Type B pancreatic cell (in vitro differentiated cells): ENCODE measurements at regions not wholly inside any gene's neighbourhood (a gene's known extent, or its start where the extent isn't known, plus 50 kb on each side); places are given as distances from the start of the nearest gene placed in this dataset.

Experiments used
- DNase-seq: peaks from one replicate; pipeline ENCODE4 v3.0.0; 2021; ENCODE audit warnings: mixed read lengths; ENCODE audit not compliant: unreplicated experiment; ENCODE audit errors: extremely low spot score
- H3K27ac Mint-ChIP-seq: 2 replicates; pipeline ENCODE4 v1.8.0; 2021; ENCODE audit warnings: mild to moderate bottlenecking, mixed read lengths
- H3K27me3 Mint-ChIP-seq: 2 replicates; pipeline ENCODE4 v1.8.0; 2021; ENCODE audit warnings: mixed read lengths
- H3K36me3 Mint-ChIP-seq: 2 replicates; pipeline ENCODE4 v1.8.0; 2021; ENCODE audit warnings: mixed read lengths
- H3K4me1 Mint-ChIP-seq: one replicate; pipeline ENCODE4 v1.8.0; 2021; ENCODE audit warnings: mixed read lengths; ENCODE audit not compliant: unreplicated experiment
- H3K4me3 Mint-ChIP-seq: 2 replicates; pipeline ENCODE4 v1.8.0; 2021; ENCODE audit warnings: mild to moderate bottlenecking, mixed read lengths
- H3K9me3 Mint-ChIP-seq: 2 replicates; pipeline ENCODE4 v1.8.0; 2021; ENCODE audit warnings: mixed read lengths
- CTCF ChIP-seq: fragments of 200-600 bp; sonication (generic); conservative IDR thresholded peaks from 2 replicates; pipeline ENCODE4 v1.5.0; 2021; ENCODE audit warnings: antibody characterized with exemption, mild to moderate bottlenecking

GRCh38 chr1:30636621-30637020, 86.8 kb downstream of the MATN1 start:
- no peak overlapping the region for H3K27ac Mint-ChIP-seq
- H3K4me1 Mint-ChIP-seq: peaks cover 24% of the 10 kb centered on the region
- no peak for DNase-seq
- H3K4me3 Mint-ChIP-seq: no peak overlapping the region
- H3K9me3 Mint-ChIP-seq: no peaks in the 10 kb centered on the region
- TF ChIP-seq CTCF: no peak
- H3K36me3 Mint-ChIP-seq: no peaks in the 10 kb centered on the region
- H3K27me3 Mint-ChIP-seq: peaks cover 27% of the 10 kb centered on the region

GRCh38 chr1:30635391-30635975, 87.9 kb downstream of the MATN1 start:
- DNase-seq: no peak
- no peak overlapping the region for H3K27ac Mint-ChIP-seq
- H3K27me3 Mint-ChIP-seq: peaks cover 22% of the 10 kb centered on the region
- H3K4me1 Mint-ChIP-seq: peaks cover 24% of the 10 kb centered on the region
- no peak for TF ChIP-seq CTCF
- H3K4me3 Mint-ChIP-seq: no peak overlapping the region
- no peaks in the 10 kb centered on the region for H3K36me3 Mint-ChIP-seq
- no peaks in the 10 kb centered on the region for H3K9me3 Mint-ChIP-seq

- DNase-seq: no peak
- no peak for TF ChIP-seq CTCF
- no peaks in the 10 kb centered on the region for H3K9me3 Mint-ChIP-seq
- H3K4me1 Mint-ChIP-seq: peaks cover 15% of the 10 kb centered on the region
- H3K27me3 Mint-ChIP-seq: peaks cover 12% of the 10 kb centered on the region
- no peaks in the 10 kb centered on the region for H3K36me3 Mint-ChIP-seq
- no peak overlapping the region for H3K4me3 Mint-ChIP-seq
- H3K27ac Mint-ChIP-seq: no peak overlapping the region
Measured at GRCh38 chr1:30634507-30634906, 88.9 kb downstream of the MATN1 start.

- H3K27ac Mint-ChIP-seq: no peak overlapping the region
- no peak for DNase-seq
- no peak overlapping the region for H3K4me3 Mint-ChIP-seq
- H3K27me3 Mint-ChIP-seq: peaks cover 10% of the 10 kb centered on the region
- H3K9me3 Mint-ChIP-seq: no peaks in the 10 kb centered on the region
- no peak for TF ChIP-seq CTCF
- H3K36me3 Mint-ChIP-seq: no peaks in the 10 kb centered on the region
- peaks cover 10% of the 10 kb centered on the region for H3K4me1 Mint-ChIP-seq
Measured at GRCh38 chr1:30633294-30633693, 90.1 kb downstream of the MATN1 start.

GRCh38 chr1:30632481-30632880, 90.9 kb downstream of the MATN1 start:
- DNase-seq: no peak
- Mint-ChIP-seq H3K4me1 (peaks cover 5% of the 10 kb centered on the region), H3K9me3 (no peaks in the 10 kb centered on the region), H3K4me3 (no peak overlapping the region), H3K27ac (no peak overlapping the region), H3K36me3 (no peaks in the 10 kb centered on the region), H3K27me3 (peaks cover 10% of the 10 kb centered on the region)
- no peak for TF ChIP-seq CTCF

- no peak for TF ChIP-seq CTCF
- Mint-ChIP-seq H3K4me3 (no peak overlapping the region), H3K9me3 (peaks cover 5% of the 10 kb centered on the region), H3K36me3 (no peaks in the 10 kb centered on the region), H3K27me3 (peaks cover 10% of the 10 kb centered on the region), H3K4me1 (no peaks in the 10 kb centered on the region), H3K27ac (no peak overlapping the region)
- no peak for DNase-seq
Measured at GRCh38 chr1:30631700-30632099, 91.7 kb downstream of the MATN1 start.
